H1 (cell line): ENCODE measurements at regions not wholly inside any gene's neighbourhood (a gene's known extent, or its start where the extent isn't known, plus 50 kb on each side); places are given as distances from the start of the nearest gene placed in this dataset.
A peak's percentile ranks its signal among the peaks of the same experiment; 100 is the strongest.

Source experiments
- CTCF ChIA-PET: fragments of 300-600 bp; sonication (Branson Sonifier 250); formaldehyde crosslinking; loops from one replicate; lab custom pipeline; 2021; ENCODE audit not compliant: partially characterized antibody; lab: Charles Lee
- POLR2A ChIA-PET: fragments of 300-600 bp; sonication (Branson Sonifier 250); formaldehyde crosslinking; loops from one replicate; lab custom pipeline; 2021; ENCODE audit warnings: inconsistent platforms; ENCODE audit not compliant: partially characterized antibody; lab: Charles Lee
- DNase-seq, 2 experiments: peaks; one replicate each; pipeline versions ENCODE4 v3.0.0 to v3.0.0-alpha.2; 2010 to 2022; ENCODE audit warnings: low spot score in 2 of 2, low read depth in 1 of 2, mixed read lengths in 1 of 2
- FAIRE-seq: peaks from 2 replicates; lab custom pipeline; 2011; peaks lifted over from hg19 to GRCh38; lab: Jason Lieb, UNC
- H2AFZ ChIP-seq: 2 replicates; pipeline ENCODE4 v1.8.1; 2012; ENCODE audit warnings: low read length, inconsistent platforms
- H2AK5ac ChIP-seq: 2 replicates; pipeline ENCODE4 v1.6.1; 2013; ENCODE audit warnings: low read depth, low read length
- H2BK120ac ChIP-seq: replicated peaks from 2 replicates; pipeline ENCODE3; 2013; ENCODE audit warnings: low read depth, low read length, inconsistent platforms
- H2BK12ac ChIP-seq: 2 replicates; pipeline ENCODE4 v1.6.1; 2013; ENCODE audit warnings: low read depth, low read length
- H2BK15ac ChIP-seq: 2 replicates; pipeline ENCODE4 v1.6.1; 2013; ENCODE audit warnings: low read length
- H2BK20ac ChIP-seq: 2 replicates; pipeline ENCODE4 v1.6.1; 2013; ENCODE audit warnings: low read length
- H2BK5ac ChIP-seq: 2 replicates; pipeline ENCODE4 v1.6.1; 2013; ENCODE audit warnings: low read depth, low read length
- H3K14ac ChIP-seq: 2 replicates; pipeline ENCODE4 v1.6.1; 2013; ENCODE audit warnings: inconsistent platforms; ENCODE audit not compliant: insufficient read length
- H3K18ac ChIP-seq: 2 replicates; pipeline ENCODE4 v1.6.1; 2013; ENCODE audit warnings: low read length; ENCODE audit errors: extremely low read depth
- H3K23ac ChIP-seq: 2 replicates; pipeline ENCODE4 v1.6.1; 2013; ENCODE audit warnings: inconsistent platforms; ENCODE audit not compliant: insufficient read length
- H3K23me2 ChIP-seq: 2 replicates; pipeline ENCODE4 v1.6.1; 2013; ENCODE audit warnings: low read depth, low read length
- H3K27ac ChIP-seq: 2 replicates; pipeline ENCODE4 v1.6.1; 2011; ENCODE audit warnings: low read depth, low read length, inconsistent platforms
- H3K27me3 ChIP-seq, 4 experiments: replicated peaks in 1 of 4; 1 replicate in 1 of 4; 2 replicates in 3 of 4; pipeline versions ENCODE4 v1.6.1 to v1.8.1; 2011 to 2013; ENCODE audit warnings: low read length in 3 of 4, mild to moderate bottlenecking in 3 of 4, inconsistent platforms in 2 of 4, mixed read lengths in 2 of 4, moderate library complexity in 1 of 4; ENCODE audit not compliant: control insufficient read depth in 3 of 4, insufficient read depth in 3 of 4; ENCODE audit errors: extremely low read depth in 1 of 4
- H3K36me3 ChIP-seq, 4 experiments: 2 replicates each; pipeline versions ENCODE4 v1.6.1 to v1.8.1; 2011 to 2013; ENCODE audit warnings: mild to moderate bottlenecking in 4 of 4, low read length in 3 of 4, moderate library complexity in 2 of 4, control low read depth in 1 of 4, inconsistent platforms in 1 of 4; ENCODE audit not compliant: insufficient read depth in 4 of 4, control insufficient read depth in 2 of 4
- H3K4ac ChIP-seq: replicated peaks from 2 replicates; pipeline ENCODE3; 2013; ENCODE audit warnings: low read length, low read depth, mixed read lengths, inconsistent platforms; ENCODE audit not compliant: insufficient read length
- H3K4me1 ChIP-seq, 4 experiments: replicated peaks in 1 of 4; 1 replicate in 1 of 4; 2 replicates in 3 of 4; pipeline versions ENCODE4 v1.6.1 to v1.8.1; 2011 to 2013; ENCODE audit warnings: low read length in 3 of 4, inconsistent platforms in 2 of 4, mixed read lengths in 1 of 4; ENCODE audit not compliant: insufficient read depth in 4 of 4, control insufficient read depth in 3 of 4
- H3K4me2 ChIP-seq, 2 experiments: 2 replicates each; pipeline versions ENCODE4 v1.6.1 to v1.8.1; 2011 to 2013; ENCODE audit warnings: low read depth in 2 of 2, low read length in 2 of 2, control low read depth in 1 of 2, inconsistent platforms in 1 of 2, mild to moderate bottlenecking in 1 of 2; ENCODE audit not compliant: insufficient read depth in 1 of 2
- H3K4me3 ChIP-seq, 4 experiments: fragments of 200-600, 300-600 bp in 1 of 4; sonication (generic), shearing (Covaris generic), sonication (Bioruptor Twin) in 1 of 4; 2 replicates each; pipeline versions ENCODE4 v1.5.1 to v1.8.1; 2011 to 2016; ENCODE audit warnings: low read length in 4 of 4, low read depth in 3 of 4, control low read depth in 2 of 4, inconsistent platforms in 2 of 4, mild to moderate bottlenecking in 2 of 4, mixed read lengths in 1 of 4, moderate library complexity in 1 of 4; ENCODE audit not compliant: insufficient read depth in 2 of 4; ENCODE audit errors: extremely low read depth in 1 of 4
- H3K56ac ChIP-seq: replicated peaks from 2 replicates; pipeline ENCODE3; 2013; ENCODE audit warnings: low read depth, mild to moderate bottlenecking, mixed read lengths, low read length, inconsistent platforms; ENCODE audit not compliant: insufficient read length
- H3K79me1 ChIP-seq: 2 replicates; pipeline ENCODE4 v1.6.1; 2013; ENCODE audit warnings: low read depth, low read length, control low read depth
- H3K79me2 ChIP-seq, 2 experiments: 2 replicates each; pipeline versions ENCODE4 v1.6.1 to v1.8.1; 2012 to 2013; ENCODE audit warnings: low read length in 2 of 2, mild to moderate bottlenecking in 2 of 2, inconsistent platforms in 1 of 2; ENCODE audit not compliant: insufficient read depth in 2 of 2, control insufficient read depth in 1 of 2
- H3K9ac ChIP-seq, 4 experiments: replicated peaks in 1 of 4; 1 replicate in 1 of 4; 2 replicates in 3 of 4; pipeline versions ENCODE4 v1.6.1 to v1.8.1; 2011 to 2013; ENCODE audit warnings: low read depth in 3 of 4, low read length in 3 of 4, control low read depth in 2 of 4, mild to moderate bottlenecking in 2 of 4, moderate library complexity in 2 of 4, inconsistent platforms in 1 of 4; ENCODE audit errors: extremely low read depth in 1 of 4
- H3K9me3 ChIP-seq, 2 experiments: 2 replicates each; pipeline versions ENCODE4 v1.6.1 to v1.8.1; 2012 to 2013; ENCODE audit warnings: mild to moderate bottlenecking in 2 of 2, moderate library complexity in 2 of 2, control low read depth in 1 of 2, inconsistent platforms in 1 of 2, low read depth in 1 of 2, low read length in 1 of 2, mixed read lengths in 1 of 2; ENCODE audit not compliant: insufficient read depth in 2 of 2
- H4K20me1 ChIP-seq, 2 experiments: replicated peaks in 1 of 2; 2 replicates each; pipeline versions ENCODE3 to v1.8.1; 2011 to 2013; ENCODE audit warnings: inconsistent platforms in 2 of 2, low read length in 2 of 2, mild to moderate bottlenecking in 1 of 2; ENCODE audit not compliant: insufficient read depth in 2 of 2, control insufficient read depth in 1 of 2
- H4K5ac ChIP-seq: 2 replicates; pipeline ENCODE4 v1.6.1; 2013; ENCODE audit warnings: low read length, low read depth, mixed read lengths, inconsistent platforms; ENCODE audit not compliant: insufficient read length
- H4K8ac ChIP-seq: 2 replicates; pipeline ENCODE4 v1.8.0; 2013; ENCODE audit warnings: mild to moderate bottlenecking, moderate library complexity, low read length, inconsistent platforms; ENCODE audit not compliant: insufficient read depth; ENCODE audit errors: extremely low read depth
- H4K91ac ChIP-seq: replicated peaks from 2 replicates; pipeline ENCODE3; 2013; ENCODE audit warnings: low read length, mixed read lengths, inconsistent platforms; ENCODE audit not compliant: insufficient read length
- GTF2F1 ChIP-seq: IDR thresholded peaks from 2 replicates; pipeline ENCODE4 v1.6.1; 2012; ENCODE audit warnings: low read depth, low read length, improper control_type of control experiment, borderline replicate concordance
- KDM1A ChIP-seq: fragments of 200-600, 300-600 bp; sonication (generic); IDR thresholded peaks from 2 replicates; pipeline ENCODE4 v1.7.1; 2016; ENCODE audit warnings: mild to moderate bottlenecking, low read length, borderline replicate concordance
- MAFK ChIP-seq: IDR thresholded peaks from 2 replicates; pipeline ENCODE4 v1.6.1; 2012; ENCODE audit warnings: low read depth, mild to moderate bottlenecking, improper control_type of control experiment, low read length
- PHF8 ChIP-seq: fragments of 200-600 bp; sonication (generic); conservative IDR thresholded peaks from 2 replicates; pipeline ENCODE4 v1.7.1; 2012; ENCODE audit warnings: low read depth, mild to moderate bottlenecking, inconsistent platforms, low read length, moderate library complexity
- RFX5 ChIP-seq: IDR thresholded peaks from 2 replicates; pipeline ENCODE4 v1.6.1; 2011; ENCODE audit warnings: low read depth, low read length, improper control_type of control experiment, borderline replicate concordance
- SAP30 ChIP-seq: fragments of 300-600 bp; sonication (generic); IDR thresholded peaks from 2 replicates; pipeline ENCODE4 v1.7.1; 2012; ENCODE audit warnings: low read length, moderate library complexity, mild to moderate bottlenecking, inconsistent platforms; ENCODE audit not compliant: insufficient read depth, insufficient replicate concordance
- SIRT6 ChIP-seq: IDR thresholded peaks from one replicate; pipeline ENCODE4 v1.7.1; 2012; ENCODE audit warnings: low read length, inconsistent platforms
- TAF1 ChIP-seq: IDR thresholded peaks from 2 replicates; pipeline ENCODE4 v1.6.1; 2011; ENCODE audit warnings: mild to moderate bottlenecking, low read depth, low read length
- YY1 ChIP-seq: IDR thresholded peaks from 2 replicates; pipeline ENCODE4 v1.6.1; 2011; ENCODE audit warnings: low read depth, mild to moderate bottlenecking, low read length
- WGBS, 2 experiments: shearing (Covaris generic) in 1 of 2; methylation state at CpG; one replicate each; pipeline versions ENCODE4 v1.1.6 to v1.1.7; 2013 to 2015; ENCODE audit warnings: low lambda C conversion rate in 2 of 2, mixed read lengths in 2 of 2, inconsistent platforms in 1 of 2, low coverage in 1 of 2, missing lambda C conversion rate in 1 of 2; ENCODE audit not compliant: insufficient replicate concordance in 2 of 2, insufficient coverage in 1 of 2, insufficient read length in 1 of 2; ENCODE audit errors: extremely low coverage in 1 of 2, missing lambda C conversion rate in 1 of 2; 5-methylcytosine and 5-hydroxymethylcytosine counted together
- TF ChIP-seq, protein P1 (sequence below): IDR thresholded peaks from 2 replicates; pipeline ENCODE4 v1.6.1; 2012; ENCODE audit warnings: inconsistent platforms

DNA sequence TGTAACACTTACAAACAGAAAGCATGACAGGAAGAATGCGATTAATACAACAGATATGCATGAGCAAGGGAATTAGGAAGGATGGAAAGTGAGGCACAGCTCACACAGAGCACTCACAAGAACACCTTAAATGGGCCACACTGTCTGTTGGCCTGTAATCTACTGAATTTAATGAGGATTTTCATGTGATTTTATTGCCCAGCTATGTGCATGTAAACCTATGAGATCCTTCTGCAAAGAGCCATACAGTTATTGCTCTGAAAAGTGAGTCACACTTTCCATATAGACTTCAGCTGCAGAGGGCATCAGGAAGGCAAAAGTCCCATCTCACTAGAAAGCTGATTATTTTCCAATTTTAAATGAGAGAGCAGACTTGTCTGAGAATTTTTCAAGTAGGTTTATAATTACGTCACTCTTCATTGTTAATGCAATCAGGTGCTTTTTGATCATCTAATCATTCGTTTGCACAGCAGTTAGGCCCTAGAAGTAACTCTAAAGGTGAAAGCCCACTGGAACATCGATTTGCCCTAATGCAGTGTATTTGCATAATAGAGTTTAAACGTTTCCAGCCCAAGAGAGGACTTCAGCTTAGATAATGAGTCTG lies 832.7 kb upstream of the INTU start:
- H4K5ac ChIP-seq, result no peak overlapping the region
- no peak overlapping the region for H3K27ac ChIP-seq
- H4K8ac ChIP-seq, result no peak overlapping the region
- DNase-seq (no peak), FAIRE-seq (no peak)
- no peaks in the 10 kb centered on the region for H4K20me1 ChIP-seq
- TF ChIP-seq GTF2F1 (no peak), TAF1 (no peak), PHF8 (no peak), SAP30 (no peak), KDM1A (no peak), RFX5 (no peak), MAFK (no peak), SIRT6 (no peak), YY1 (no peak)
- TF ChIP-seq, protein P1, sequence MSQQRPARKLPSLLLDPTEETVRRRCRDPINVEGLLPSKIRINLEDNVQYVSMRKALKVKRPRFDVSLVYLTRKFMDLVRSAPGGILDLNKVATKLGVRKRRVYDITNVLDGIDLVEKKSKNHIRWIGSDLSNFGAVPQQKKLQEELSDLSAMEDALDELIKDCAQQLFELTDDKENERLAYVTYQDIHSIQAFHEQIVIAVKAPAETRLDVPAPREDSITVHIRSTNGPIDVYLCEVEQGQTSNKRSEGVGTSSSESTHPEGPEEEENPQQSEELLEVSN, result no peak
- no peak overlapping the region for H2BK12ac ChIP-seq
- 85% methylated on average over 5 of the region's 5 CpGs; no CpG with 5 or more reads in 1 of the 2 experiments for WGBS, 2 experiments
- H3K9me3 ChIP-seq, result no peaks in the 10 kb centered on the region
- H3K4me3 ChIP-seq, result no peak overlapping the region
- no peaks in the 10 kb centered on the region for H3K4me1 ChIP-seq
- H3K36me3 ChIP-seq, result no peaks in the 10 kb centered on the region
- H3K79me1 ChIP-seq, result no peaks in the 10 kb centered on the region
- no peaks in the 10 kb centered on the region for H3K23me2 ChIP-seq
- no peak overlapping the region for H2BK120ac ChIP-seq
- ChIA-PET CTCF (interaction anchor here (1.4 to 1.5 kb wide), 2 partner anchors 20 to 217 kb away, joined by 3 to 6 read pairs; no protein-coding TSS in a partner anchor), POLR2A (no interaction called here)
- no peak overlapping the region for H3K4ac ChIP-seq
- no peak overlapping the region for H3K9ac ChIP-seq
- no peaks in the 10 kb centered on the region for H3K79me2 ChIP-seq
- H2AK5ac ChIP-seq, result no peak overlapping the region
- H3K23ac ChIP-seq, result no peak overlapping the region
- H2AFZ ChIP-seq, result peak overlapping the region; percentile 3; the same call in 1 of the 2 replicates
- H3K4me2 ChIP-seq, result no peak overlapping the region
- H3K56ac ChIP-seq, result no peak overlapping the region
- no peaks in the 10 kb centered on the region for H3K27me3 ChIP-seq
- H2BK15ac ChIP-seq, result no peak overlapping the region
- H4K91ac ChIP-seq, result no peak overlapping the region
- no peak overlapping the region for H2BK20ac ChIP-seq
- H3K18ac ChIP-seq, result no peak overlapping the region
- no peak overlapping the region for H2BK5ac ChIP-seq
- no peak overlapping the region for H3K14ac ChIP-seq
